GM19452 (cell line): ENCODE measurements at regions not wholly inside any gene's neighbourhood (a gene's known extent, or its start where the extent isn't known, plus 50 kb on each side); places are given as distances from the start of the nearest gene placed in this dataset.

ENCODE experiments used
- ATAC-seq: cut with Tn5 transposase; IDR thresholded peaks from one replicate; pipeline ENCODE4 v1.9.1; 2021; ENCODE audit not compliant: unreplicated experiment

- no peak for ATAC-seq
Observed at GRCh38 chrX:46306103-46306502, 239.1 kb downstream of the ZNF674 start.

- no peak for ATAC-seq
Observed at GRCh38 chrX:46305431-46305830, 239.8 kb downstream of the ZNF674 start.

- no peak for ATAC-seq
Observed at GRCh38 chrX:46301903-46302302, 243.3 kb downstream of the ZNF674 start.

GRCh38 chrX:46298821-46299220 is 246.4 kb downstream of the ZNF674 start:
- no peak for ATAC-seq

GRCh38 chrX:46295963-46296362 is 249.3 kb downstream of the ZNF674 start:
- no peak for ATAC-seq

- ATAC-seq: no peak
Observed at GRCh38 chrX:46294234-46294633, 251.0 kb downstream of the ZNF674 start.

- no peak for ATAC-seq
Observed at GRCh38 chrX:46279925-46280313, 265.3 kb downstream of the ZNF674 start.

GRCh38 chrX:46279214-46279924 is 265.9 kb downstream of the ZNF674 start:
- ATAC-seq: no peak

GRCh38 chrX:46278572-46278971 is 266.6 kb downstream of the ZNF674 start:
- ATAC-seq: no peak

- no peak for ATAC-seq
Observed at GRCh38 chrX:46268412-46268811, 276.8 kb downstream of the ZNF674 start.

- ATAC-seq: no peak
Observed at GRCh38 chrX:46263494-46263893, 281.7 kb downstream of the ZNF674 start.

GRCh38 chrX:46262304-46262703 is 282.9 kb downstream of the ZNF674 start:
- ATAC-seq: no peak

- no peak for ATAC-seq
Observed at GRCh38 chrX:46260499-46260898, 284.7 kb downstream of the ZNF674 start.

- no peak for ATAC-seq
Observed at GRCh38 chrX:46258356-46258755, 286.9 kb downstream of the ZNF674 start.

GRCh38 chrX:46257451-46257879 is 287.8 kb downstream of the ZNF674 start:
- no peak for ATAC-seq

- no peak for ATAC-seq
Observed at GRCh38 chrX:46256875-46257274, 288.3 kb downstream of the ZNF674 start.

- ATAC-seq: no peak
Observed at GRCh38 chrX:46255046-46255445, 290.2 kb downstream of the ZNF674 start.

GRCh38 chrX:46254641-46255040 is 290.6 kb downstream of the ZNF674 start:
- no peak for ATAC-seq

- ATAC-seq: no peak
Observed at GRCh38 chrX:46251755-46252154, 293.5 kb downstream of the ZNF674 start.

- ATAC-seq: no peak
Observed at GRCh38 chrX:46250151-46250550, 295.1 kb downstream of the ZNF674 start.

- ATAC-seq: no peak
Observed at GRCh38 chrX:46247456-46247855, 297.8 kb downstream of the ZNF674 start.

GRCh38 chrX:46244451-46244850 is 300.8 kb downstream of the ZNF674 start:
- no peak for ATAC-seq

- ATAC-seq: no peak
Observed at GRCh38 chrX:46236411-46236810, 308.8 kb downstream of the ZNF674 start.
